GM13976 (cell line): ENCODE measurements at regions not wholly inside any gene's neighbourhood (a gene's known extent, or its start where the extent isn't known, plus 50 kb on each side); places are given as distances from the start of the nearest gene placed in this dataset.
A peak's percentile ranks its signal among the peaks of the same experiment; 100 is the strongest.

Experiments used
- DNase-seq: peaks from one replicate; pipeline ENCODE4 v3.0.0; 2012; ENCODE audit warnings: low spot score
- in situ Hi-C: fragments of 300-500 bp; cut with MboI; formaldehyde crosslinking; loops from one replicate; pipeline ENCODE4 v1.12.0; 2022; ENCODE audit warnings: low sequenced_read_pairs, mixed read lengths, inconsistent platforms; ENCODE audit not compliant: unreplicated experiment
- TF ChIP-seq, protein P1 (sequence below): IDR thresholded peaks from 2 replicates; pipeline ENCODE4 v1.5.1; 2012; ENCODE audit warnings: borderline replicate concordance, mild to moderate bottlenecking; ENCODE audit not compliant: insufficient read depth; ENCODE audit errors: extremely low read depth, missing control alignments, control extremely low read depth

DNA sequence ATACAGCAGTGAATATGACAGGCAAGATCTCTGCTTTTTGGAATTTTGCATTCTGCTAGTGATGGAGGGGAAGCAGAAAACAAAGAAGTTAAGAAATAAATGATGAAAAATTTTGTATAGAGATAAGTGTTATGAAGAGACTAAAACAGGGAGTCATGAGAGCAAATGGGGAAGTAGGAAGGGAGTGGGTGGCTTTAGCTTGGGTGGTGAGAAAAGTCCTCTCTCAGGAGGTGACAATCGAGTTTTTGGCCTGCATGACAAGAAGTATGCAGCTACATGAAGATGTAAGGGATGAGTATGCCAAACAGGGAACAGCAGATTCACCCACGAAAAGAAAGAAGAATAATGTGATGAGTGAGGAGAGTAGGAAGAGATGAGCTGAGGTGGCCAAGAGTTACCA is 80.7 kb upstream of the MPPED2 start:
- peak; percentile 7 for DNase-seq
- TF ChIP-seq, protein P1, sequence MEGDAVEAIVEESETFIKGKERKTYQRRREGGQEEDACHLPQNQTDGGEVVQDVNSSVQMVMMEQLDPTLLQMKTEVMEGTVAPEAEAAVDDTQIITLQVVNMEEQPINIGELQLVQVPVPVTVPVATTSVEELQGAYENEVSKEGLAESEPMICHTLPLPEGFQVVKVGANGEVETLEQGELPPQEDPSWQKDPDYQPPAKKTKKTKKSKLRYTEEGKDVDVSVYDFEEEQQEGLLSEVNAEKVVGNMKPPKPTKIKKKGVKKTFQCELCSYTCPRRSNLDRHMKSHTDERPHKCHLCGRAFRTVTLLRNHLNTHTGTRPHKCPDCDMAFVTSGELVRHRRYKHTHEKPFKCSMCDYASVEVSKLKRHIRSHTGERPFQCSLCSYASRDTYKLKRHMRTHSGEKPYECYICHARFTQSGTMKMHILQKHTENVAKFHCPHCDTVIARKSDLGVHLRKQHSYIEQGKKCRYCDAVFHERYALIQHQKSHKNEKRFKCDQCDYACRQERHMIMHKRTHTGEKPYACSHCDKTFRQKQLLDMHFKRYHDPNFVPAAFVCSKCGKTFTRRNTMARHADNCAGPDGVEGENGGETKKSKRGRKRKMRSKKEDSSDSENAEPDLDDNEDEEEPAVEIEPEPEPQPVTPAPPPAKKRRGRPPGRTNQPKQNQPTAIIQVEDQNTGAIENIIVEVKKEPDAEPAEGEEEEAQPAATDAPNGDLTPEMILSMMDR = no peak
- in situ Hi-C loops = no loop called here

DNA sequence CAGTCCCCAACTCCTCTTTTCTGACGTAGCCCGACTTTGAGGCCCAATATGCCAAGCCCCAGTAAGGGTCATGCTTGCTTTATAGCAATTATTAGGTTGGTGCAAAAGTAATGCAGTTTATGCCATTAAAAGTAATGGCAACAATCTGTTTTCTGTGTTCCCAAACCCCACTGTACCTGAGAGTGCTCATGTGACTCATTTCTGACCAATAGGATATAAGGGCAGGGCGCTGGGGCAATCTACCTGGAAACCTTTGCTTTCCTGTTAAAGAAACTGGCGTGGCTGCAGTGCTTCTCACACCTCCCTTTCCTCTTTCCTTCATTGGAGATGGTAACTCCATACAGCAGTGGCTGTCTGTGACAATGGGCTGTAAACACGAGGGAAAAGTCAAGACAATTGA is 78.9 kb upstream of the MPPED2 start:
- in situ Hi-C loops = no loop called here
- no peak for DNase-seq
- TF ChIP-seq, protein P1 = no peak

DNA sequence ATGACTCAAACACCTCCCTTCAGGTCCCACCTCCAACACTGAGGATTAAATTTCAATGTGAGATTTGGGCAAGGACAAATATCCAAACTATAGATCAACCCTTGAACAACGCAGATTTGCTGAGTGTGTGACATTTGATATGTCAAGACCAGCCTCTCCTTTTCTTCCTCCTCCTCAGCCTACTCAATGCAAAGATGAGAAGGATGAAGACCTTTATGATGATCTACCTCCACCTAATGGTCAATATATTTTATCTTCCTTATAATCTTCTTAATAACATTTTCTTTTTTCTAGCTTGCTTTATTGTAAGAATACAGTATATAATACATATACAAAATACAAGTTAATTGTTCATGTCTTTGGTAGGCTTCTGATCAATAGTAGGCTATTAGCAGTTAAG is 67.5 kb upstream of the MPPED2 start:
- in situ Hi-C loops = no loop called here
- DNase-seq = no peak
- TF ChIP-seq, protein P1 = no peak

DNA sequence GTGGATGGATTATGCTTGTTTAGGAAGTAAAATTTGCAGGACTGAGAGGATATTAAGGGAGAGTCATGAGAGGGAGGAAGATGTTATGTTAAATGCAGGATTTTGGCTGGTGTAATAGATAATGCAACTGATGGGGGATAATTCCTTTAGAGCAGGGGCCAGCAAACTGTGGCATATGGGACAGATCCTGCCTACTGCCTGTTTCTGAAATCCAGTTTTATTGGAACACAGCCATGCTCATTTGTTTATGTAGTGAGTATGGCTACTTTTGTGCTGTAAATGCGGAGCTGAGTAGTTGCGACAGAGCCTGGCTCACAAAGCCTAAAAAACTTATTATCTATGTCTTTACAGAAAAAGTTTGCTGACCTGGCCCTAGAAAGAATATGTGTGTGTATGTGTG is 66.6 kb upstream of the MPPED2 start:
- DNase-seq = no peak
- in situ Hi-C loops = no loop called here
- TF ChIP-seq, protein P1 = no peak

- in situ Hi-C loops = no loop called here
- DNase-seq = no peak
- TF ChIP-seq, protein P1 = no peak
Observed at GRCh38 chr11:30650266-30650665, 64.1 kb upstream of the MPPED2 start.
